ENCODE measurements at regions not wholly inside any gene's neighbourhood (a gene's known extent, or its start where the extent isn't known, plus 50 kb on each side); places are given as distances from the start of the nearest gene placed in this dataset.
A peak's percentile ranks its signal among the peaks of the same experiment; 100 is the strongest.

DNA sequence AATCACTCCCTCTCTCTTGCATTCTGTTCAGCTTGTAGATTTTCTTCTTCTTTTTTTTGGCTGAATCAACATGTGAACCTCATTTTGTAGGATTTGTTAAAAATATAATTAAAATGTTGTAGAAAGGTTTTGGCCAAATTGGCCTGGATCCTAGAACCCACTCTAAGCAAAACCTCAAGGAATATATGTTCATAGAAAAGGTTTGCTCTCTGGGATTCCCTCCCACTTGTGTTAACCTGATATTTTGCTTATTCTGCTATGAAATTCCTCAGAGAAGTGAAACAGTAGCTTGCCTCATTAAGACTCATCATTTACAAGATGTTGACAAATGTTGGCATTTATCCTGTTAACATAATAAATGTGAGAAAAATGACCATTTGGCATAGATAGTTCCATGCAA, 456.7 kb downstream of the TMEM182 start:
- Mint-ChIP-seq H3K4me1 (peaks cover 8% of the 10 kb centered on the region), H3K36me3 (ENCODE audit: low read depth) (no peaks in the 10 kb centered on the region), H3K9me3 (peaks cover 6% of the 10 kb centered on the region), H3K27me3 (ENCODE audit: insufficient read depth) (no peaks in the 10 kb centered on the region), H3K27ac (no peak overlapping the region), H3K4me3 (no peak overlapping the region)
- Histone ChIP-seq H3K27ac (ENCODE audit: low read depth, low read length) (no peak overlapping the region), H3K4me1 (ENCODE audit: control insufficient read depth, insufficient read depth, low read length) (peaks cover 3% of the 10 kb centered on the region), H3K9me3 (ENCODE audit: control insufficient read depth, low read length) (no peaks in the 10 kb centered on the region), H3K27me3 (ENCODE audit: control insufficient read depth, insufficient read depth, low read length, poor library complexity, severe bottlenecking) (no peaks in the 10 kb centered on the region), H3K9ac (ENCODE audit: extremely low read depth, low read length, poor library complexity, severe bottlenecking) (no peak overlapping the region), H3K36me3 (ENCODE audit: control insufficient read depth, insufficient read depth, low read length) (no peaks in the 10 kb centered on the region), H3K4me3 (ENCODE audit: low read length) (no peak overlapping the region)
- TF ChIP-seq, protein P1, sequence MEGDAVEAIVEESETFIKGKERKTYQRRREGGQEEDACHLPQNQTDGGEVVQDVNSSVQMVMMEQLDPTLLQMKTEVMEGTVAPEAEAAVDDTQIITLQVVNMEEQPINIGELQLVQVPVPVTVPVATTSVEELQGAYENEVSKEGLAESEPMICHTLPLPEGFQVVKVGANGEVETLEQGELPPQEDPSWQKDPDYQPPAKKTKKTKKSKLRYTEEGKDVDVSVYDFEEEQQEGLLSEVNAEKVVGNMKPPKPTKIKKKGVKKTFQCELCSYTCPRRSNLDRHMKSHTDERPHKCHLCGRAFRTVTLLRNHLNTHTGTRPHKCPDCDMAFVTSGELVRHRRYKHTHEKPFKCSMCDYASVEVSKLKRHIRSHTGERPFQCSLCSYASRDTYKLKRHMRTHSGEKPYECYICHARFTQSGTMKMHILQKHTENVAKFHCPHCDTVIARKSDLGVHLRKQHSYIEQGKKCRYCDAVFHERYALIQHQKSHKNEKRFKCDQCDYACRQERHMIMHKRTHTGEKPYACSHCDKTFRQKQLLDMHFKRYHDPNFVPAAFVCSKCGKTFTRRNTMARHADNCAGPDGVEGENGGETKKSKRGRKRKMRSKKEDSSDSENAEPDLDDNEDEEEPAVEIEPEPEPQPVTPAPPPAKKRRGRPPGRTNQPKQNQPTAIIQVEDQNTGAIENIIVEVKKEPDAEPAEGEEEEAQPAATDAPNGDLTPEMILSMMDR (conservative IDR thresholded peaks at IDR 0.05) = no peak
- DNase-seq = no peak

DNA sequence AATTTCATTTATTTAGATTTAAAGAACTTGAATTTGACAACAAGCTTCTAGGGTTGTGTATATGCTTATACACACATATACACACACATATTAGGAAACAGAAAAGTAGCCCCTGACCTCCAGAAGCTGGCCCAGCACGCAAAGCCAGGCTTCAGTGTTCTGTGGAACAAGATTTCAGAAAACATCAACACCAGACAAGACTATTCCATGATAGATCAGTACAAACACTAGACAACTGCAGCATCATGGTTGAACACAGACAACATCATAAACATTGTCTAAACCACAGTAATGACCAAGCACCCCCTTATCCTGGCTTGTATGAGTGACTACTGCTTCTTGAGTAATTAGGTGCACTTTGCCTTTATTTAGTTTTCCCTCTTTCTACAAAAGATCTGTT, 457.6 kb downstream of the TMEM182 start:
- 93% methylated on average over 1 of the region's 1 CpG; no CpG with 5 or more reads in 1 of the 2 experiments for WGBS, 2 experiments (ENCODE audit: insufficient coverage in 1 of 2, insufficient read length in 1 of 2)
- H3K27ac ChIP-seq (ENCODE audit: low read depth, low read length) = no peak overlapping the region
- H3K9ac ChIP-seq (ENCODE audit: extremely low read depth, low read length, poor library complexity, severe bottlenecking) = no peak overlapping the region
- H3K27me3 Mint-ChIP-seq (ENCODE audit: insufficient read depth) = no peaks in the 10 kb centered on the region
- H3K36me3 ChIP-seq (ENCODE audit: control insufficient read depth, insufficient read depth, low read length) = no peaks in the 10 kb centered on the region
- H3K9me3 ChIP-seq (ENCODE audit: control insufficient read depth, low read length) = no peaks in the 10 kb centered on the region
- peak overlapping the region; percentile 5 for H3K4me3 ChIP-seq (ENCODE audit: low read length)
- H3K27me3 ChIP-seq (ENCODE audit: control insufficient read depth, insufficient read depth, low read length, poor library complexity, severe bottlenecking) = no peaks in the 10 kb centered on the region
- no peaks in the 10 kb centered on the region for H3K36me3 Mint-ChIP-seq (ENCODE audit: low read depth)
- peaks cover 6% of the 10 kb centered on the region for H3K9me3 Mint-ChIP-seq
- DNase-seq = no peak
- TF ChIP-seq, protein P1 (conservative IDR thresholded peaks at IDR 0.05) = no peak
- no peak overlapping the region for H3K4me3 Mint-ChIP-seq
- H3K4me1 Mint-ChIP-seq = peaks cover 8% of the 10 kb centered on the region
- peak overlapping the region; percentile 44 for H3K27ac Mint-ChIP-seq
- H3K4me1 ChIP-seq (ENCODE audit: control insufficient read depth, insufficient read depth, low read length) = peaks cover 3% of the 10 kb centered on the region

- H3K36me3 Mint-ChIP-seq (ENCODE audit: low read depth) = no peaks in the 10 kb centered on the region
- TF ChIP-seq, protein P1 (conservative IDR thresholded peaks at IDR 0.05) = no peak
- Histone ChIP-seq H3K9ac (ENCODE audit: extremely low read depth, low read length, poor library complexity, severe bottlenecking) (no peak overlapping the region), H3K36me3 (ENCODE audit: control insufficient read depth, insufficient read depth, low read length) (no peaks in the 10 kb centered on the region), H3K27me3 (ENCODE audit: control insufficient read depth, insufficient read depth, low read length, poor library complexity, severe bottlenecking) (no peaks in the 10 kb centered on the region), H3K4me3 (ENCODE audit: low read length) (no peak overlapping the region), H3K9me3 (ENCODE audit: control insufficient read depth, low read length) (no peaks in the 10 kb centered on the region), H3K4me1 (ENCODE audit: control insufficient read depth, insufficient read depth, low read length) (peaks cover 3% of the 10 kb centered on the region), H3K27ac (ENCODE audit: low read depth, low read length) (no peak overlapping the region)
- H3K4me3 Mint-ChIP-seq = no peak overlapping the region
- H3K27ac Mint-ChIP-seq = no peak overlapping the region
- no peaks in the 10 kb centered on the region for H3K27me3 Mint-ChIP-seq (ENCODE audit: insufficient read depth)
- DNase-seq = no peak
- H3K4me1 Mint-ChIP-seq = peaks cover 8% of the 10 kb centered on the region
- H3K9me3 Mint-ChIP-seq = no peaks in the 10 kb centered on the region
Measured at GRCh38 chr2:103222969-103223368, 461.1 kb downstream of the TMEM182 start.

Data from endodermal cell (in vitro differentiated cells).